WTC11 (cell line): ENCODE measurements at regions not wholly inside any gene's neighbourhood (a gene's known extent, or its start where the extent isn't known, plus 50 kb on each side); places are given as distances from the start of the nearest gene placed in this dataset.

Source experiments
- FOXP1 ChIP-seq: sonication (generic); formaldehyde crosslinking; IDR thresholded peaks from 2 replicates; pipeline ENCODE4 v1.8.0; 2022; ENCODE audit warnings: missing genetic modification reagents, mild to moderate bottlenecking, moderate library complexity, borderline replicate concordance
- ZNF416 ChIP-seq: fragments of 250-450 bp; sonication (Bioruptor Pico); IDR thresholded peaks from 2 replicates; pipeline ENCODE4 v1.9.0; 2021; ENCODE audit warnings: mild to moderate bottlenecking, inconsistent platforms
- TF ChIP-seq, protein P1 (sequence below): fragments of 200-600 bp; IDR thresholded peaks from 2 replicates; pipeline ENCODE4 v1.8.0; 2022; ENCODE audit warnings: antibody characterized with exemption

DNA sequence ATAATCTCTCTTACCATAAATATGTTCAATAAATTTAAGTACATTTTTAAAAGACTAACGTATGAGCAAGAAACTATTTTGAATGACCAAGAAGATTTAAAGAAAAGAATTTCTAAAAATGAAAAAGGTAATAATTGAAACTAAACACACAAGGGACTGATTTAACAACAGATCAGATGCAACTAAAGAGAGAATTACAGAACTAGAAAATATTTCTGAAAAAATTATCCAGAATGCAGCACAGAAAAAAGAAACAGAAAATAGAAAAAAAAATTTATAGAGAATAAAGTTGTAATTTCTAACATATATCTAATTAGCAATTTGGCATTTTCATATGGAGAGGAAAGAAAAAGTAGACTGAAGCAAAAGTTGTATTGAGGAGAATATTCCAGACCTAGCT is 269.3 kb downstream of the TLE1 start:
- TF ChIP-seq ZNF416 (CRISPR knock-in tag) = no peak
- TF ChIP-seq, protein P1, sequence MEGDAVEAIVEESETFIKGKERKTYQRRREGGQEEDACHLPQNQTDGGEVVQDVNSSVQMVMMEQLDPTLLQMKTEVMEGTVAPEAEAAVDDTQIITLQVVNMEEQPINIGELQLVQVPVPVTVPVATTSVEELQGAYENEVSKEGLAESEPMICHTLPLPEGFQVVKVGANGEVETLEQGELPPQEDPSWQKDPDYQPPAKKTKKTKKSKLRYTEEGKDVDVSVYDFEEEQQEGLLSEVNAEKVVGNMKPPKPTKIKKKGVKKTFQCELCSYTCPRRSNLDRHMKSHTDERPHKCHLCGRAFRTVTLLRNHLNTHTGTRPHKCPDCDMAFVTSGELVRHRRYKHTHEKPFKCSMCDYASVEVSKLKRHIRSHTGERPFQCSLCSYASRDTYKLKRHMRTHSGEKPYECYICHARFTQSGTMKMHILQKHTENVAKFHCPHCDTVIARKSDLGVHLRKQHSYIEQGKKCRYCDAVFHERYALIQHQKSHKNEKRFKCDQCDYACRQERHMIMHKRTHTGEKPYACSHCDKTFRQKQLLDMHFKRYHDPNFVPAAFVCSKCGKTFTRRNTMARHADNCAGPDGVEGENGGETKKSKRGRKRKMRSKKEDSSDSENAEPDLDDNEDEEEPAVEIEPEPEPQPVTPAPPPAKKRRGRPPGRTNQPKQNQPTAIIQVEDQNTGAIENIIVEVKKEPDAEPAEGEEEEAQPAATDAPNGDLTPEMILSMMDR = no peak
- no peak for TF ChIP-seq FOXP1
